Uterus (tissue), 2 donors: ENCODE measurements at regions not wholly inside any gene's neighbourhood (a gene's known extent, or its start where the extent isn't known, plus 50 kb on each side); places are given as distances from the start of the nearest gene placed in this dataset.

Source experiments
- CTCF ChIP-seq, 4 experiments: fragments of 200-600 bp in 2 of 4; fragments of 450-650 bp in 2 of 4; sonication (generic) in 2 of 4; IDR thresholded peaks; one replicate each; pipeline ENCODE4 v1.5.1; 2016 to 2019; ENCODE audit warnings: antibody characterized with exemption in 4 of 4, mild to moderate bottlenecking in 2 of 4, moderate library complexity in 1 of 4
- POLR2A ChIP-seq, 2 donors: fragments of 450-650 bp; IDR thresholded peaks; one replicate each; pipeline ENCODE4 v1.6.1; 2016; ENCODE audit warnings: antibody characterized with exemption in 2 of 2, mild to moderate bottlenecking in 1 of 2, moderate library complexity in 1 of 2

- TF ChIP-seq CTCF (IDR thresholded peaks at IDR 0.05) (no peak), POLR2A (IDR thresholded peaks at IDR 0.05) (no peak)
These were observed 99.7 kb upstream of the RXFP2 start for GRCh38 chr13:31639443-31640163.
